ENCODE measurements at regions not wholly inside any gene's neighbourhood (a gene's known extent, or its start where the extent isn't known, plus 50 kb on each side); places are given as distances from the start of the nearest gene placed in this dataset.

DNA sequence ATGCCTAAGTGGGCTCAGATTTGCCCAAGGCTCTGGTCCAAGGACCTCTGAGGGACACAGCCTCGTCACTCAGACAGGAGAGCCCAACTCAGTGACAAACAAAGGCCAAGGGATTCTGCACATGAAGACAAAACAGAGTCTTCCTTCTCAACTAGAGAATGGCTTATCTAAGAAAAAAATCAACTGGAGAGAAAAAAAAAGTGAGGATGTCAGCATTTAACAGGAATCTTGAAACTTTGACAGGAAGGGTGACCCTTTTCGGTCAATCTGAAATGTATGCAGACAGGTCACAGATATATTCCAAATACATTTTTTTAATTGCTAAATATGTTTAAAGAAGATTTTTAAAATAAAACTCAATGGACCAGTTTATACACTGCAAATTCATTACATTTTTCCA is 154.5 kb downstream of the ETS2 start:
- TF ChIP-seq, protein P1, sequence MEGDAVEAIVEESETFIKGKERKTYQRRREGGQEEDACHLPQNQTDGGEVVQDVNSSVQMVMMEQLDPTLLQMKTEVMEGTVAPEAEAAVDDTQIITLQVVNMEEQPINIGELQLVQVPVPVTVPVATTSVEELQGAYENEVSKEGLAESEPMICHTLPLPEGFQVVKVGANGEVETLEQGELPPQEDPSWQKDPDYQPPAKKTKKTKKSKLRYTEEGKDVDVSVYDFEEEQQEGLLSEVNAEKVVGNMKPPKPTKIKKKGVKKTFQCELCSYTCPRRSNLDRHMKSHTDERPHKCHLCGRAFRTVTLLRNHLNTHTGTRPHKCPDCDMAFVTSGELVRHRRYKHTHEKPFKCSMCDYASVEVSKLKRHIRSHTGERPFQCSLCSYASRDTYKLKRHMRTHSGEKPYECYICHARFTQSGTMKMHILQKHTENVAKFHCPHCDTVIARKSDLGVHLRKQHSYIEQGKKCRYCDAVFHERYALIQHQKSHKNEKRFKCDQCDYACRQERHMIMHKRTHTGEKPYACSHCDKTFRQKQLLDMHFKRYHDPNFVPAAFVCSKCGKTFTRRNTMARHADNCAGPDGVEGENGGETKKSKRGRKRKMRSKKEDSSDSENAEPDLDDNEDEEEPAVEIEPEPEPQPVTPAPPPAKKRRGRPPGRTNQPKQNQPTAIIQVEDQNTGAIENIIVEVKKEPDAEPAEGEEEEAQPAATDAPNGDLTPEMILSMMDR (IDR thresholded peaks at IDR 0.05; ENCODE audit: insufficient read depth, low read length) = no peak
- TF ChIP-seq GABPA (IDR thresholded peaks at IDR 0.05; ENCODE audit: low read depth) (no peak), POLR2AphosphoS5 (IDR thresholded peaks at IDR 0.05; ENCODE audit: low read depth) (no peak)

Data from HL-60 (cell line).